GM12878 (cell line): ENCODE measurements at regions not wholly inside any gene's neighbourhood (a gene's known extent, or its start where the extent isn't known, plus 50 kb on each side); places are given as distances from the start of the nearest gene placed in this dataset.
A peak's percentile ranks its signal among the peaks of the same experiment; 100 is the strongest.

Source experiments
- ATAC-seq: fragments of 200-7000 bp; cut with Tn5 transposase; 3 replicates; pipeline ENCODE4 v1.9.1; 2020; ENCODE audit warnings: mild to moderate bottlenecking, moderate library complexity
- BruUV-seq: library from RNA; stranded (reverse); fragments of 400-500 nt; replicated peaks from 2 replicates; lab custom pipeline; 2021; lab: Mats Ljungman, UMichigan
- CTCF ChIA-PET: fragments of 300-600 bp; sonication (Branson Sonifier 250); formaldehyde crosslinking; extraction: SDS; loops from one replicate; lab custom pipeline; 2021; ENCODE audit warnings: inconsistent platforms; lab: Yijun Ruan, JAX
- POLR2A ChIA-PET: fragments of 350-600 bp; formaldehyde crosslinking; extraction: SDS; loops from one replicate; lab custom pipeline; 2021; ENCODE audit warnings: inconsistent platforms; lab: Charles Lee
- RAD21 ChIA-PET: fragments of 300-600 bp; sonication (Branson Sonifier 250); formaldehyde crosslinking; loops from one replicate; lab custom pipeline; 2023; ENCODE audit warnings: antibody characterized with exemption; ENCODE audit not compliant: unreplicated experiment; lab: Charles Lee
- SMC1A ChIA-PET: fragments of 300-600 bp; sonication (Branson Sonifier 250); formaldehyde crosslinking; loops from one replicate; lab custom pipeline; 2023; ENCODE audit not compliant: unreplicated experiment, uncharacterized antibody; lab: Charles Lee
- DNase-seq: peaks from one replicate; pipeline ENCODE4 v3.0.0-alpha.2; 2011; ENCODE audit warnings: low read depth, low spot score
- FAIRE-seq: peaks from 3 replicates; lab custom pipeline; 2011; peaks lifted over from hg19 to GRCh38; lab: Jason Lieb, UNC
- H2AFZ ChIP-seq: 2 replicates; pipeline ENCODE4 v1.6.0; 2011; ENCODE audit warnings: low read depth, low read length, control low read depth; ENCODE audit not compliant: control insufficient read depth
- H3K27ac ChIP-seq: 2 replicates; pipeline ENCODE4 v1.5.1; 2011; ENCODE audit warnings: control low read depth; ENCODE audit not compliant: control insufficient read depth, insufficient read depth
- H3K27me3 ChIP-seq, 2 experiments: replicated peaks in 1 of 2; 2 replicates each; pipeline versions ENCODE4 v1.6.0 to v1.6.1; 2011; ENCODE audit warnings: low read length in 1 of 2; ENCODE audit not compliant: control insufficient read depth in 2 of 2, insufficient read depth in 2 of 2
- H3K36me3 ChIP-seq, 2 experiments: 2 replicates each; pipeline ENCODE4 v1.5.1; 2011; ENCODE audit warnings: low read length in 1 of 2; ENCODE audit not compliant: control insufficient read depth in 2 of 2, insufficient read depth in 2 of 2
- H3K4me1 ChIP-seq: 2 replicates; pipeline ENCODE4 v1.6.1; 2011; ENCODE audit warnings: mild to moderate bottlenecking, low read length, moderate library complexity, mixed read lengths; ENCODE audit not compliant: control insufficient read depth, insufficient read depth
- H3K4me2 ChIP-seq: 2 replicates; pipeline ENCODE4 v1.6.0; 2011; ENCODE audit warnings: control low read depth; ENCODE audit not compliant: control insufficient read depth, insufficient read depth
- H3K4me3 ChIP-seq: fragments of 200-600 bp; sonication (generic); 2 replicates; pipeline ENCODE4 v1.5.1; 2016
- H3K79me2 ChIP-seq: 2 replicates; pipeline ENCODE4 v1.6.0; 2011; ENCODE audit warnings: low read length; ENCODE audit not compliant: control insufficient read depth, insufficient read depth
- H3K9ac ChIP-seq: 2 replicates; pipeline ENCODE4 v1.8.0; 2011; ENCODE audit warnings: low read length, control low read depth, mixed read lengths; ENCODE audit not compliant: control insufficient read depth, insufficient read depth
- H3K9me3 ChIP-seq: replicated peaks from 3 replicates; pipeline ENCODE4 v1.5.1; 2011; ENCODE audit warnings: mild to moderate bottlenecking, low read length; ENCODE audit not compliant: control insufficient read depth, insufficient read depth
- H4K20me1 ChIP-seq: 2 replicates; pipeline ENCODE4 v1.6.0; 2011; ENCODE audit not compliant: control insufficient read depth, insufficient read depth
- ASH2L ChIP-seq: fragments of 300-600, 200-600 bp; sonication (generic); IDR thresholded peaks from 2 replicates; pipeline ENCODE4 v1.6.1; 2017; ENCODE audit warnings: low read depth, mild to moderate bottlenecking, borderline replicate concordance
- CBFB ChIP-seq: IDR thresholded peaks from 2 replicates; pipeline ENCODE4 v1.6.1; 2016; ENCODE audit warnings: antibody characterized with exemption, low read depth
- CEBPB ChIP-seq, 2 experiments: fragments of 150-350 bp in 1 of 2; IDR thresholded peaks; 2 replicates each; pipeline ENCODE4 v1.6.1; 2012 to 2014; ENCODE audit warnings: low read depth in 2 of 2, low read length in 2 of 2, borderline replicate concordance in 1 of 2, inconsistent platforms in 1 of 2
- CHD4 ChIP-seq: fragments of 200-600 bp; sonication (generic); IDR thresholded peaks from 2 replicates; pipeline ENCODE4 v1.6.1; 2016; ENCODE audit warnings: mild to moderate bottlenecking
- FOXK2 ChIP-seq: fragments of 450-650 bp; IDR thresholded peaks from 2 replicates; pipeline ENCODE4 v1.6.1; 2017; ENCODE audit warnings: mild to moderate bottlenecking, moderate library complexity
- JUNB ChIP-seq: IDR thresholded peaks from 2 replicates; pipeline ENCODE4 v1.6.1; 2016; ENCODE audit warnings: antibody characterized with exemption, mild to moderate bottlenecking
- MEF2A ChIP-seq: IDR thresholded peaks from 2 replicates; pipeline ENCODE4 v1.6.1; 2011; ENCODE audit warnings: low read depth, mild to moderate bottlenecking, low read length, moderate library complexity; ENCODE audit not compliant: insufficient read depth
- MEF2B ChIP-seq: fragments of 450-650 bp; IDR thresholded peaks from 2 replicates; pipeline ENCODE4 v1.6.1; 2018; ENCODE audit warnings: mild to moderate bottlenecking, moderate library complexity; ENCODE audit not compliant: partially characterized antibody, poor library complexity, severe bottlenecking
- NR2C1 ChIP-seq: fragments of 450-650 bp; IDR thresholded peaks from 2 replicates; pipeline ENCODE4 v1.6.1; 2017; ENCODE audit warnings: antibody characterized with exemption, mild to moderate bottlenecking, moderate library complexity
- POLR2A ChIP-seq: IDR thresholded peaks from 2 replicates; pipeline ENCODE4 v1.6.1; 2011; ENCODE audit warnings: low read depth, mild to moderate bottlenecking, low read length
- RBBP5 ChIP-seq: fragments of 200-600 bp; sonication (generic); conservative IDR thresholded peaks from 2 replicates; pipeline ENCODE4 v1.6.1; 2016
- RUNX3 ChIP-seq: IDR thresholded peaks from 2 replicates; pipeline ENCODE4 v1.6.1; 2012; ENCODE audit warnings: low read length, inconsistent platforms
- TBL1XR1 ChIP-seq: IDR thresholded peaks from 2 replicates; pipeline ENCODE4 v1.6.1; 2012; ENCODE audit warnings: low read depth, low read length, improper control_type of control experiment
- TCF3 ChIP-seq: IDR thresholded peaks from 2 replicates; pipeline ENCODE4 v1.6.1; 2012; ENCODE audit warnings: low read depth, mild to moderate bottlenecking, low read length, borderline replicate concordance; ENCODE audit not compliant: insufficient read depth
- WGBS: methylation state at CpG from one replicate; pipeline ENCODE4 v1.1.6; 2016; ENCODE audit warnings: low lambda C conversion rate; ENCODE audit not compliant: insufficient replicate concordance, insufficient coverage; ENCODE audit errors: missing lambda C conversion rate; 5-methylcytosine and 5-hydroxymethylcytosine counted together
- in situ Hi-C: fragments of 300-500 bp; cut with MboI; formaldehyde crosslinking; loops from 9 replicates; pipeline ENCODE4 v1.14.3; 2018; ENCODE audit warnings: mixed read lengths
- intact Hi-C: fragments of 100-400 bp; cut with micrococcal nuclease; formaldehyde crosslinking; loops from one replicate; pipeline ENCODE4 v1.14.2; 2022; ENCODE audit not compliant: unreplicated experiment
- TF ChIP-seq, protein P1 (sequence below): IDR thresholded peaks from 2 replicates; pipeline ENCODE4 v1.6.1; 2011; ENCODE audit warnings: low read depth, low read length, improper control_type of control experiment, borderline replicate concordance

DNA sequence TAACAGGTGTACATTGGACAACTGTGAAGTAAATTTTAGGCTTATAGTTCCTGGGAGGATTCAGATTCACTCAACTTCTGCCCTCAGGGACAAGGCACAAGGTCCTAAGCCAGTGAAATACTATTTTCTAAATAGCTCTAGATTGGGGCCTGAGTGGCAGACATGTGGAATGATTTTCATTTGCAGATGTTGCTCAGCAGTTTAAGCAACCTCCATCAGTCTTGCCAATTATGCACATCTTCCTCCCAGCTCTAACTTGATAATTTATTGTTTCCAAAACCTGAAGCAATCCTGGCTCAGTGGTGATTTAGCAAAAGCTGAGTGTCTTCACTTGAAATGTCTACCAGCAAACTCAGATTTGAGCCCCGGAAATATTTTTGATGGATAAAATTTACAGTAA lies 116.2 kb downstream of the SCP2D1 start (continued):
- TF ChIP-seq TBL1XR1 (no peak), JUNB (no peak), NR2C1 (no peak), TCF3 (no peak)

DNA sequence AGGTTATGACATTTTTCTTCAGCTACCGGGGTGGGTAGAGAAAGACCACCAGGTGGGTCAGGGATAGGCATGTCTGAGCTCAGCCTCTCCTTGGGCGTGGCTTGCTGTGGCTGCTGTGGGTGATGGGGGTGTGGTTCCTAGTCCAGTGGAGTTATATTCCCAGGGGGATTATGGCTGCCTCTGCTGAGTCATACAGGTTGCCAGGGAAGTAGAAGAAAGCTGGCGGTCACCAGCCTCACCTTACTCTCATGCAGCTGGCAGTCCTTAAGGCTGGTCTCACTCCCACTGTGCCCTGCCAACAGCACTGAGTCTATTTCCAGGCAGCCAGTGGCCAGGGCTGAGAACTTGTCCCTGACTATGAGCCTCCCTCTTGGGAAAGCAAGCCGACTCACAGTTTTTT lies 130.0 kb downstream of the SCP2D1 start:
- H3K9ac ChIP-seq: no peak overlapping the region
- in situ Hi-C loops (no loop called here), intact Hi-C loops (no loop called here)
- DNase-seq (no peak), FAIRE-seq (no peak)
- CTCF ChIA-PET: no interaction called here
- H3K79me2 ChIP-seq: no peaks in the 10 kb centered on the region
- no peak overlapping the region for H3K4me2 ChIP-seq
- POLR2A ChIA-PET: no interaction called here
- no peak overlapping the region for H3K4me3 ChIP-seq
- SMC1A ChIA-PET: no interaction called here
- no peaks in the 10 kb centered on the region for H3K4me1 ChIP-seq
- no peaks in the 10 kb centered on the region for H3K36me3 ChIP-seq
- no peak overlapping the region for H3K27ac ChIP-seq
- H3K9me3 ChIP-seq: no peaks in the 10 kb centered on the region
- H3K27me3 ChIP-seq: no peaks in the 10 kb centered on the region
- RAD21 ChIA-PET: no interaction called here
- H2AFZ ChIP-seq: no peak overlapping the region
- 0% methylated on average over 4 of the region's 4 CpGs for WGBS
- TF ChIP-seq MEF2B (peak; percentile 50), FOXK2 (no peak)
- TF ChIP-seq, all 136 proteins: peak for 1
- BruUV-seq: no TSS peak
- H4K20me1 ChIP-seq: no peaks in the 10 kb centered on the region
- ATAC-seq: no peak

DNA sequence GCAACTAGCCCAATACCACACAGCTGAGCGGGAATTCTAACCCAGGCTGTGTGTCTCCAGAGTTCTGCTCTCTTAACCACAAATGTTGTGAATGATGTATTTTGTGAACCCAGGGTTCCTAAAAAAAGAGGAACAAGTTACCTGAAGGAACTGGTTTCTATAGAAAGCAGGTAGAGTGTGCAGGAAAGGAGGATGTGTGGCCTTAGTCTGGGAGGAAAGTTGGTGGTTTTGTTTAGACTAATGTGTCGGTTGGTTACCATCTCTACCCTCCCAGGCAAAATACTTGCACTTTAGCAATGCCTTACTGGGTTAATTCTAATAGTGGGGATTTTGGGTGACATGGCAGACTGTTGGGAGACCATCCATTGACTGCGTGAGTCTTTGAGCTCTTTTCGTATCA lies 143.3 kb downstream of the SCP2D1 start:
- H3K27ac ChIP-seq: no peak overlapping the region
- in situ Hi-C loops (no loop called here), intact Hi-C loops (no loop called here)
- no peaks in the 10 kb centered on the region for H3K4me1 ChIP-seq
- DNase-seq: no peak
- no peaks in the 10 kb centered on the region for H4K20me1 ChIP-seq
- H3K36me3 ChIP-seq: no peaks in the 10 kb centered on the region
- WGBS: 60% methylated on average over 4 of the region's 4 CpGs
- ChIA-PET RAD21 (no interaction called here), CTCF (no interaction called here), POLR2A (no interaction called here), SMC1A (no interaction called here)
- H3K4me2 ChIP-seq: no peak overlapping the region
- H3K9me3 ChIP-seq: no peaks in the 10 kb centered on the region; the same call in 2 of the 3 replicates
- no peak for ATAC-seq
- no peak for FAIRE-seq
- no peak overlapping the region for H3K4me3 ChIP-seq
- TF ChIP-seq CEBPB (IDR thresholded peaks at IDR 0.05; ENCODE audit: borderline replicate concordance in 1 of 2, low read depth in 2 of 2, low read length in 2 of 2) (no peak), JUNB (no peak), POLR2A (no peak), MEF2A (no peak), CBFB (no peak), CHD4 (no peak), RUNX3 (no peak), ASH2L (no peak), RBBP5 (no peak)
- TF ChIP-seq, protein P1, sequence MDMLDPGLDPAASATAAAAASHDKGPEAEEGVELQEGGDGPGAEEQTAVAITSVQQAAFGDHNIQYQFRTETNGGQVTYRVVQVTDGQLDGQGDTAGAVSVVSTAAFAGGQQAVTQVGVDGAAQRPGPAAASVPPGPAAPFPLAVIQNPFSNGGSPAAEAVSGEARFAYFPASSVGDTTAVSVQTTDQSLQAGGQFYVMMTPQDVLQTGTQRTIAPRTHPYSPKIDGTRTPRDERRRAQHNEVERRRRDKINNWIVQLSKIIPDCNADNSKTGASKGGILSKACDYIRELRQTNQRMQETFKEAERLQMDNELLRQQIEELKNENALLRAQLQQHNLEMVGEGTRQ: no peak
- no peaks in the 10 kb centered on the region for H3K27me3 ChIP-seq
- no peak overlapping the region for H3K9ac ChIP-seq
- no peak overlapping the region for H2AFZ ChIP-seq
- H3K79me2 ChIP-seq: no peaks in the 10 kb centered on the region
- no TSS peak for BruUV-seq
